Naive B cell (primary cell): ENCODE measurements at regions not wholly inside any gene's neighbourhood (a gene's known extent, or its start where the extent isn't known, plus 50 kb on each side); places are given as distances from the start of the nearest gene placed in this dataset.

Source experiments
- ATAC-seq, 2 donors: fragments of 150-1000 bp; cut with Tn5 transposase; 2 replicates each; pipeline ENCODE4 v1.10.0; 2021; ENCODE audit warnings: low read depth in 2 of 2, mild to moderate bottlenecking in 2 of 2, moderate library complexity in 2 of 2
- DNase-seq: peaks from one replicate; pipeline ENCODE4 v3.0.0; 2022
- H3K27ac Mint-ChIP-seq, 6 donors: one replicate each; pipeline ENCODE4 v1.8.0; 2020 to 2022; ENCODE audit warnings: mild to moderate bottlenecking in 6 of 6, mixed read lengths in 6 of 6, moderate library complexity in 5 of 6, inconsistent platforms in 2 of 6
- H3K27me3 Mint-ChIP-seq, 3 donors: one replicate each; pipeline ENCODE4 v1.8.0; 2021 to 2022; ENCODE audit warnings: mixed read lengths in 3 of 3, mild to moderate bottlenecking in 1 of 3
- H3K36me3 Mint-ChIP-seq, 2 donors: one replicate each; pipeline ENCODE4 v1.8.0; 2020 to 2022; ENCODE audit warnings: mixed read lengths in 2 of 2, inconsistent platforms in 1 of 2, mild to moderate bottlenecking in 1 of 2
- H3K4me1 Mint-ChIP-seq, 3 donors: one replicate each; pipeline ENCODE4 v1.8.0; 2020 to 2022; ENCODE audit warnings: mixed read lengths in 3 of 3, inconsistent platforms in 1 of 3, mild to moderate bottlenecking in 1 of 3, moderate library complexity in 1 of 3
- H3K4me3 Mint-ChIP-seq, 8 donors: one replicate each; pipeline ENCODE4 v1.8.0; 2020 to 2022; ENCODE audit warnings: mild to moderate bottlenecking in 8 of 8, mixed read lengths in 8 of 8, moderate library complexity in 8 of 8, inconsistent platforms in 2 of 8
- H3K9me3 Mint-ChIP-seq, 7 donors: one replicate each; pipeline ENCODE4 v1.8.0; 2020 to 2022; ENCODE audit warnings: mixed read lengths in 7 of 7, mild to moderate bottlenecking in 5 of 7, inconsistent platforms in 2 of 7, moderate library complexity in 1 of 7

GRCh38 chr3:64332459-64333350, 107.4 kb upstream of the PRICKLE2 start:
- DNase-seq, result no peak
- Mint-ChIP-seq H3K9me3 (peaks cover 0 to 4% (median 0%) of the 10 kb centered on the region in 7 donors), H3K4me1 (no peaks in the 10 kb centered on the region), H3K27me3 (no peaks in the 10 kb centered on the region), H3K4me3 (no peak overlapping the region), H3K27ac (no peak overlapping the region), H3K36me3 (no peaks in the 10 kb centered on the region)
- ATAC-seq, result no peak

DNA sequence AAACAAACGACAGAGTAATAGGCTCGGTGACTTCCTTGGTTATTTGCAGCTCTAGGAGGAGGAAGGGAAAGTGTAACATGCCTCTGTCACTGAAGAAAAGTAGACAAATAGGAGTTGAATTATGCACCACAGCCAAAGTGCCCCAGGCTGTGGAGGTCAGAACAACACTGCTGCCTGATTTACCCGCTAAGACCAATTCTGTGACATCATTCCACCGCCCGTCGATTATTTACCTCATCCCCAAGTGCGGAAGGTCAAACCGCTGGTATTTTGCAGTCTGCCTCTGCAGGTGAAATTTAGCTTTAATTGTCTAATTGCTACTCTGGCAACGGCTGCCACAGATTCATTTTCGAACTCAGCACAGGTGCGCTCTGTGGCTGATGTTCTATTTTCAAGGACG, 106.3 kb upstream of the PRICKLE2 start:
- ATAC-seq (no peak), DNase-seq (no peak)
- Mint-ChIP-seq H3K9me3 (peaks cover 0 to 5% (median 3%) of the 10 kb centered on the region in 7 donors), H3K4me1 (no peaks in the 10 kb centered on the region), H3K27me3 (no peaks in the 10 kb centered on the region), H3K4me3 (no peak overlapping the region), H3K27ac (no peak overlapping the region), H3K36me3 (no peaks in the 10 kb centered on the region)

- H3K36me3 Mint-ChIP-seq, result no peaks in the 10 kb centered on the region
- DNase-seq, result no peak
- H3K27me3 Mint-ChIP-seq, result no peaks in the 10 kb centered on the region
- ATAC-seq, result no peak
- H3K9me3 Mint-ChIP-seq, result peaks cover 0 to 8% (median 3%) of the 10 kb centered on the region in 7 donors
- no peak overlapping the region for H3K27ac Mint-ChIP-seq
- no peaks in the 10 kb centered on the region for H3K4me1 Mint-ChIP-seq
- no peak overlapping the region for H3K4me3 Mint-ChIP-seq
Measured at GRCh38 chr3:64329037-64329436, 103.8 kb upstream of the PRICKLE2 start.

GRCh38 chr3:64327100-64327804, 102.0 kb upstream of the PRICKLE2 start:
- H3K9me3 Mint-ChIP-seq, result peaks cover 0 to 8% (median 3%) of the 10 kb centered on the region in 7 donors
- H3K36me3 Mint-ChIP-seq, result no peaks in the 10 kb centered on the region
- ATAC-seq (no peak), DNase-seq (no peak)
- H3K27ac Mint-ChIP-seq, result peak overlapping the region in 1 of 6 donors; percentile 26
- no peaks in the 10 kb centered on the region for H3K27me3 Mint-ChIP-seq
- H3K4me3 Mint-ChIP-seq, result no peak overlapping the region
- H3K4me1 Mint-ChIP-seq, result no peaks in the 10 kb centered on the region

DNA sequence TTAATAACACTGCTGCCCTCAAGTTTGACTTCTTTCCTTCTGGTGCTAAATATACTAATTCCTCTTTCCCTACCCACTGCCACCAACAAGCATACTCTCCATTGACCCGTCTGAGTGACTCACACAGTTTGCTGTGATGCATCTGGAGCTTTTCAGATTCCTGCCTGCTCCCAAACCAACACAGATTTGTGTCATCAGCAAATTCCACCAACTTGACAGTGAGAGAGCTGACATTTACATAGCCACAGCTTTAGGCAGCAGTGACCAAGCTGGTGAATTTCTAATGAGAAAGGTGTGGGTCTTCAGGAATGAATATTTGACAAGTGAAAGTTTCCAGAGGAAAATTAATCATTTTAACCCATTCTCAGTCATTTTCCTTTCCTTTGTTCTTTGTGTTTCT, 96.5 kb upstream of the PRICKLE2 start:
- H3K4me3 Mint-ChIP-seq, result no peak overlapping the region
- no peak for ATAC-seq
- no peaks in the 10 kb centered on the region for H3K27me3 Mint-ChIP-seq

GRCh38 chr3:64319391-64319790, 94.1 kb upstream of the PRICKLE2 start:
- no peak for ATAC-seq
- H3K27me3 Mint-ChIP-seq, result no peaks in the 10 kb centered on the region
- H3K4me3 Mint-ChIP-seq, result peak overlapping the region in 1 of 8 donors; percentile 2

More for the DNA sequence above, 96.5 kb upstream of the PRICKLE2 start:
- no peak for DNase-seq
- H3K36me3 Mint-ChIP-seq, result no peaks in the 10 kb centered on the region
- H3K9me3 Mint-ChIP-seq, result peaks cover 0 to 4% (median 0%) of the 10 kb centered on the region in 7 donors
- H3K4me1 Mint-ChIP-seq, result no peaks in the 10 kb centered on the region
- H3K27ac Mint-ChIP-seq, result no peak overlapping the region

GRCh38 chr3:64318668-64319271, 93.5 kb upstream of the PRICKLE2 start:
- no peaks in the 10 kb centered on the region for H3K4me1 Mint-ChIP-seq
- no peak overlapping the region for H3K4me3 Mint-ChIP-seq
- no peaks in the 10 kb centered on the region for H3K27me3 Mint-ChIP-seq
- no peak overlapping the region for H3K27ac Mint-ChIP-seq
- H3K9me3 Mint-ChIP-seq, result peaks cover 0 to 4% (median 0%) of the 10 kb centered on the region in 7 donors
- no peak for DNase-seq
- H3K36me3 Mint-ChIP-seq, result no peaks in the 10 kb centered on the region
- no peak for ATAC-seq

More at GRCh38 chr3:64319391-64319790, 94.1 kb upstream of the PRICKLE2 start:
- DNase-seq, result no peak
- Mint-ChIP-seq H3K4me1 (no peaks in the 10 kb centered on the region), H3K27ac (no peak overlapping the region), H3K9me3 (peaks cover 0 to 4% (median 0%) of the 10 kb centered on the region in 7 donors), H3K36me3 (no peaks in the 10 kb centered on the region)

DNA sequence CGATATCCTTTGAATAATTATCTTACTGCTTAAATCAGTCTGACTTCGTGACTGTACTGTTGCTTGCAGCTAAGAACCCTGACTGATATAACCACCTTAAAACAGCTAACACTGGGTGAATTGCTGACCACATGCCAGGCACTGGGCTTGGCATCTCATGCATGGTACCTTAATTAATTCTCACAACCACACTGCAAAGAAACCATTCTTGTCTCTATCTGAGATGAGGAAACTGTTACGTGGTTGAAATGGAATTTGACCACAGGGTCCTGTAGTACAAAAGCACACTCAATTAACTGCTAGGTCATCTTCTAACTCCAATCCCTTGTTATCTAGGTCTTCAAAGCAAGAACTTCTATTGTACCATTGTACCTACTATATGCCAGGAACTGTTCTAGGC, 92.7 kb upstream of the PRICKLE2 start:
- DNase-seq (no peak), ATAC-seq (no peak)
- Mint-ChIP-seq H3K4me3 (no peak overlapping the region), H3K4me1 (no peaks in the 10 kb centered on the region), H3K36me3 (no peaks in the 10 kb centered on the region), H3K27ac (no peak overlapping the region), H3K9me3 (peaks cover 0 to 4% (median 0%) of the 10 kb centered on the region in 7 donors), H3K27me3 (no peaks in the 10 kb centered on the region)

- no peak overlapping the region for H3K27ac Mint-ChIP-seq
- H3K27me3 Mint-ChIP-seq, result no peaks in the 10 kb centered on the region
- ATAC-seq, result no peak
- no peak overlapping the region for H3K4me3 Mint-ChIP-seq
- no peaks in the 10 kb centered on the region for H3K36me3 Mint-ChIP-seq
- DNase-seq, result no peak
- peaks cover 0 to 7% (median 2%) of the 10 kb centered on the region in 7 donors for H3K9me3 Mint-ChIP-seq
- H3K4me1 Mint-ChIP-seq, result no peaks in the 10 kb centered on the region
Measured at GRCh38 chr3:64316971-64317370, 91.7 kb upstream of the PRICKLE2 start.

GRCh38 chr3:64311424-64312061, 86.3 kb upstream of the PRICKLE2 start:
- H3K27me3 Mint-ChIP-seq, result no peaks in the 10 kb centered on the region
- no peak for DNase-seq
- no peak overlapping the region for H3K27ac Mint-ChIP-seq
- H3K9me3 Mint-ChIP-seq, result peaks cover 0 to 10% (median 2%) of the 10 kb centered on the region in 7 donors
- ATAC-seq, result no peak
- H3K4me1 Mint-ChIP-seq, result no peaks in the 10 kb centered on the region
- H3K36me3 Mint-ChIP-seq, result no peaks in the 10 kb centered on the region
- no peak overlapping the region for H3K4me3 Mint-ChIP-seq

DNA sequence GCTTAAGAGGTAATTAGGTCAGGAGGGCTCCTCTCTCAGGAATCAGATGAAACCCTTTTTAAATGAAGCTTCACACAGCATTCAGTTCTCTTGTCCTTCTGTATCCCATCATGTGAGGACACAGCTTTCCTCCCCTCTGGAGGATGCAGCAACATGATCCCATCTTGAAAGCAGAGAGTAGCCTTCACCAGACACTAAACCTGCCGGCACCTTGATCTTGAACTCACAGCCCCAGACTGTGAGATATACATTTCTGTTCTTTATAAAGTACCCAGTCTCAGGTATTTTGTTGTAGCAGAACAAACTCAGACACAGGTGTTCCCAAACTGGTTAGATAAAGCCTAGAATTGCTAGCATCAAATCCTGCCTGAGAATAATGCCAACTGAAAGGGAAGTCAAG, 83.7 kb upstream of the PRICKLE2 start:
- Mint-ChIP-seq H3K4me1 (no peaks in the 10 kb centered on the region), H3K27ac (no peak overlapping the region), H3K9me3 (peaks cover 0 to 10% (median 4%) of the 10 kb centered on the region in 7 donors), H3K27me3 (no peaks in the 10 kb centered on the region), H3K4me3 (no peak overlapping the region), H3K36me3 (no peaks in the 10 kb centered on the region)
- ATAC-seq (no peak), DNase-seq (no peak)

- no peak overlapping the region for H3K27ac Mint-ChIP-seq
Measured at GRCh38 chr3:64306745-64307144, 81.5 kb upstream of the PRICKLE2 start.

GRCh38 chr3:64305731-64306130, 80.5 kb upstream of the PRICKLE2 start:
- no peak for ATAC-seq
- Mint-ChIP-seq H3K27ac (no peak overlapping the region), H3K27me3 (no peaks in the 10 kb centered on the region), H3K36me3 (no peaks in the 10 kb centered on the region), H3K4me3 (no peak overlapping the region), H3K4me1 (no peaks in the 10 kb centered on the region), H3K9me3 (peaks cover 0 to 4% (median 0%) of the 10 kb centered on the region in 7 donors)
- DNase-seq, result no peak

More at GRCh38 chr3:64306745-64307144, 81.5 kb upstream of the PRICKLE2 start:
- Mint-ChIP-seq H3K27me3 (no peaks in the 10 kb centered on the region), H3K9me3 (peaks cover 0 to 4% (median 0%) of the 10 kb centered on the region in 7 donors), H3K36me3 (no peaks in the 10 kb centered on the region), H3K4me3 (no peak overlapping the region), H3K4me1 (no peaks in the 10 kb centered on the region)
- ATAC-seq, result no peak
- no peak for DNase-seq
